HG03025 (cell line): ENCODE measurements at regions not wholly inside any gene's neighbourhood (a gene's known extent, or its start where the extent isn't known, plus 50 kb on each side); places are given as distances from the start of the nearest gene placed in this dataset.

Experiments used
- ATAC-seq: cut with Tn5 transposase; IDR thresholded peaks from one replicate; pipeline ENCODE4 v1.9.1; 2021; ENCODE audit warnings: mild to moderate bottlenecking, moderate library complexity; ENCODE audit not compliant: unreplicated experiment, low FRiP score

DNA sequence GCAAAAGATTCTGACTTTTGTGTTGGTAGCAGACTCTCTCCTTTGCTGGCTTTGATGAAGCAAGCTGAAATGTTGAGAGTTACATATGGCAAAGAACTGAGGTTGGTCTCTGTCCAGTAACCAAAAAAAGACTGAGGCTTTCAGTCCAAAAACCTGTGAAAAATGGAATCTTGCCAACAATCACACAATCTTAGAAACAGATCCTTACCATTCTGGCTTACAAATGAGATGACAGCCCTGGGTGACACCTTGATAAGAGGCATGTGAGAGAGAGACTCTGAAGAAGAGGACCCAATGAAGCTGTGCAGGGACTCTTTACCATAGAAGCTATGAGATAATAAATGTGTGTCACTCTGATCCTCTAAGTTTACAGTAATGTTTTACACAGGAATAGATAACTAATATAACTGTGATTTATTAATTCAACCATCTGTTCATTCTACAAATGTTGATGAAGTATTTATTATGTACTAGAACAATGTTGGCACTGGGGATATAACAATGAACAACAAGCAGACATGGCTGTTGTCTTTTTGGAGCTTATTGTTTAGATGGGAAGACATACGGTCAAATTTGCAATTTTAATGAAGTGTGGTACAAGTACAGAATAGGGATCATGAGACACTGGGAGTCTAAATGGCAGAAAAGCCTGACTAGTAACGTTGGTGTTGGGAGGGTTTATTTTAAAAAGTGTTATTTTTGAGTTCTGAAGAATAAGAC, 251.0 kb downstream of the OLFM3 start:
- ATAC-seq = no peak

DNA sequence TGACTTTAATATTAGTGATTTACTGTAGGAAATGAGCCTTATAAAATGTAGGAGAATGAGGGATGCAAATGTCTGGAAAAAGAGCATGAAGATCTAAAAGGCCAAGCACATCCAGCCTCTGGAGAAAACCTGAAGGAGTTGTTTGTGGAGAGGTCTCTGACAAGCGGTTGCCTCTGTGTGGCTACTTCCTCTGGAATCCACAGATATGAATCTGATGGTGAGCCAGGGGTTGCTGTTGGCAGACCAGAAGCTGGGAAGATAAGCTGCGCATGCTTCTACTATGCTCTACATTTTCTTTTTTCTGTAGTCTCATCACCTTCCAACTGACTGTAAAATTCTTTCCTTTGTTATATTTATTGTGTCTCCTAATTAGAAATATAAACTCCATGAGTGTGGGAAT, 248.6 kb downstream of the OLFM3 start:
- no peak for ATAC-seq
